ENCODE measurements at regions not wholly inside any gene's neighbourhood (a gene's known extent, or its start where the extent isn't known, plus 50 kb on each side); places are given as distances from the start of the nearest gene placed in this dataset.

DNA sequence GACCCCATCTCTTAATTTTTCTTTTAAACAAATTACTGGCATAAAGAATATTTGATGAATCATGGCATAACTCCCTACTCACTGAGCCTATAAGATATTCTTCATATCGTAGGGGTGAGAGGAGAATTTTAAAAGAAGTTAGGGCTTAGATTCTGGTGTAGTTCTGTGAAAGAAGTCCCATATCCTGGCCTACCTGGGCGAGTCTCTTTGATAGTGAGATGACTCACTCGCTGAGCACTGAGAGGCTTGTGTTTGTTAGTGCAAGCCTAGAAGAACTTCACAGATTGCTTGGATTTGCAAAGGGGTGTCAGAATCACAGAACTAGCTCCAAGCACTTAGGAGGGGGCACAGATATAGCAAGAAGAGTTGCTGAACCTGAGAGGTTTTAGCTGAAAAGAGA, 133.8 kb upstream of the TMC3 start:
- DNase-seq, result no peak

DNA sequence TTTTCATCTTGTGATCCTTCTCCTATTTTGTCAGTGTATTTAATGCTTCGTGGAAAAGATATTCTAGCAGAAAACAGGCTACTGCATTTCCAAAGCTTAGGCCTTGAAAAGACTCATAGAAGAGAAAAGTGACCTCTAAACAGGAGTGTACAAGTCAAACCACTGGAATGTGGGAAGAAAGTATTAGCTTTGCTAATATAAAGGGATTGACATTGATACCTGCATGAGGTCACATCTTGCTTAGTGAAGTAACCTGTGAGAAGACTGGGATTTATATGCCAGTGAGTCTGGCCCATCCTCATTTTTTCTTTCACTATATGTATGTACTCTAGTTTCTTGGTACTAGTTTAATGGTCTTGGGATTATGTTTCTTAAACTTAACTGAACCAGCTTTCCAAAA, 132.9 kb upstream of the TMC3 start:
- no peak for DNase-seq

DNA sequence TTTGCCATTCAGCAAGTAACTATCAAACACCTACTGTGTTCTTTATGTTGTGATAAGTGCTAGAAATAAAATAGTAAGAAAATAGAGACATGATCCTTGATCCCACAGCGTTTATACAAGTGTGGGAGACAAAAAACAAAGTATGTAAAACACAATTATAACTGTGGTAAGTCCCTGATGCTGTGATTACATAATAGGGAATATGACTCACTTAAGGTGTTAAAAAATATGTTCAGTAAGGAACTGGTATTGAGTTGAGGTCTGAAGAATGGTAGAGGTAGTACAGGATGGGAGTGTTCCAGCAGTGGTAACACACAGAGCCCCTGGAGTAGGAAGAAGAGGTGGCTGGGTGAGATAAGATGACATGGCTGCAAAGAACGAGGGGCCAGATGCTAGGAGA, 132.1 kb upstream of the TMC3 start:
- no peak for DNase-seq

DNA sequence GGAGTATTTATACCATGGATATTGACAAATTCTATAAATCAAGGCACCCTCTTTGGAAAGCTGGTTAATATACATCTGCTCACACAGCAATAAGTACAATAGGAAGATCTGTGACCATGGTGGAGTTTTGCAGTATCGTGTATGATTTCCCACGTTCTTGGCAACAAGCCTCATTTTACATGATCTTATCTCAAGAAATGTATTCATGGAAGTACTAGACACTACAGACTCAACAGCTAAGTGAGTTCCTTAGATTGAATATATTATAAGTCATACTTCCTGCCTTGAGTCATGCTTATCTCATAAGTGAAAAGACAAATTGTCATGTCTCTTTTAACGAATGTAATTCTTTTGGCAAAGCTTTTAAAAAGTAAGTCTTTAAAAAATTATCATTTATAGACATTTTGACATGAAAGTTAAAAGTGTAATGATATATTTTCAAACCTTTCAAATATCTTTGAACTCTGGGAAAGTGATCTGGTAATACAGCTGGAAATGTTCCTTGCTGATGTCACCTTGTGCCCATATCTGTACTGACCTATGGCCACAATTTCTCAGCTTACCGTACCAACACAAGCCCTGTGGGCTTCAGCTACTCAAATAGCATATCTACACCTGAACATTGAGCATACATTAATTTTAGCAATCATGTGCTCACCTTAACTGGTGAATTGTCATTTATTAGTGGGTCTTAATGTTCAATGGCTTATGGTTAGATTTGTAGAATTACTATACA, 130.3 kb upstream of the TMC3 start:
- peak; percentile 41 for DNase-seq

DNA sequence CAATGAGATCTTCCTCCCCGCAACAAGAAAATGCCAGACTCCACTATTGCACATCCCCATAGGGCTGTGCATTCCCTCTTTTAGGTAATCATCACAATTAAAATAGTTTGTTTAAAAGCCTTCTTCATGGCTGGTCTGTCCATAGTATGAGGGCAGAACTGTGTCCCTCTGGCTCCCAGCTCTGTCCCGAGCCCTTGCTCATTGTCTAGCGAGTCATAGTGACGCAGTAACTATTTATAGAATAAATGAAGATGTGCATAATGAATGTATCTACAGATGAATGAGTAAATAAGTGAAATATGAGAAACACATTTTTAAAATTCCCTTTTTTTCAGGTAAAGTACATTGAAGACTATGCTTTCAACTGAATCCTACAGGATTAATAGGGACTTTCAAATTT, 128.4 kb upstream of the TMC3 start:
- no peak for DNase-seq

DNA sequence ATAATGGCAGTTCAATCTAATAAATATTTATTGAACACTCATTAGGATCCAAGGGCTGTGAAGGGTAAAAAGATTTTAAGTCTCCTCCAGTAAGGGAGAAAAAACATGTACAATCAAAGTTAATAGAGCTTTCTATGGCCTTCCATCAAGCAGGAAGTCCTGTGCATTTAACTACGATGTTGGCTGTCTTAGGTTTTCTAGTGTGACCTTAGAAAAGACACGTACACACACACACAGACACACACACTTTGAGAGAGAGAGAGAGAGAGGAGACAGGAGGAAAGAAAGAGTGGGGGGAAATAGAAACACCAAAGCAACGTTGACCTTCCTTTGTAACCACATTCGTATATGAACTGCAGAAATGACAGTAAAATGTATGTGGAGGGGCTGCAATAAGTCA, 126.1 kb upstream of the TMC3 start:
- no peak for DNase-seq

DNA sequence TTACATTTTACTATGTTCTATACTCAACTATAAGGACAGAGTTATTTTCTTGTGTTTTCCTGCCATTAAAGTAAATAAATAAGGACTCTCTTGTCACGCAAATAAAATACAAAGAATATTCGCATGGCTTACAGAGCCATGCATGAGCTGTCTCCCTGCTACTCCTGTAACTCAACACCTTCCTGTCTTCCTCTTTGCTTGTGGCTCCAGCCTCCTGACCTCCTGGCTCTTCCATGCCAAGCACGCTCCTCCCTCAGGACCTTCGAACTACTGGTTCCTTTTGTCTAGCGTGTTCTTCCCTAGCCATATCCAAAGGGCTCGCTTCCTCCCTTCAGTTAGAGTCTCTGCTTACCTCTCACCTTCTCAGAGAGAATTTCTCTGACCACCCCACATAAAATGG, 124.3 kb upstream of the TMC3 start:
- no peak for DNase-seq

DNA sequence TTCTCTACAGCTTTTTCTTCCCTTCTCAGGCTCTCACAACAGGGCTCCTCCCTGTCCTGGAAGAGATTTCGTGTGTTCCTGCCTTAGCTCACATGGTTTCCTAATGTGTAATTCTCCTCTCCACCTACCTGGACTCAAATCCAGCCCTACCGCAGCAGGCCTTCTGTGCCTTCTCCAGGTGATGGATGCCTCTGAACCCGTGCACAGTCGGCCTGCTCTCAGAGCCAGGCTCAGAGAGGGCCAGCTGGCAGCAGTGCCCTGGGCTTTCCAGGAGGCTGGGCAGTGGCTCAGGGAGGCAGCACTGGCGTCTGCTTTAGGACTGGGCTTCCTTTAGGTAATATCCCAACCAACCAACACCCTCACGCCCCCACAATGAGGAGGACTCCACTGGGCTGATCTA, 123.2 kb upstream of the TMC3 start:
- DNase-seq, result no peak

DNA sequence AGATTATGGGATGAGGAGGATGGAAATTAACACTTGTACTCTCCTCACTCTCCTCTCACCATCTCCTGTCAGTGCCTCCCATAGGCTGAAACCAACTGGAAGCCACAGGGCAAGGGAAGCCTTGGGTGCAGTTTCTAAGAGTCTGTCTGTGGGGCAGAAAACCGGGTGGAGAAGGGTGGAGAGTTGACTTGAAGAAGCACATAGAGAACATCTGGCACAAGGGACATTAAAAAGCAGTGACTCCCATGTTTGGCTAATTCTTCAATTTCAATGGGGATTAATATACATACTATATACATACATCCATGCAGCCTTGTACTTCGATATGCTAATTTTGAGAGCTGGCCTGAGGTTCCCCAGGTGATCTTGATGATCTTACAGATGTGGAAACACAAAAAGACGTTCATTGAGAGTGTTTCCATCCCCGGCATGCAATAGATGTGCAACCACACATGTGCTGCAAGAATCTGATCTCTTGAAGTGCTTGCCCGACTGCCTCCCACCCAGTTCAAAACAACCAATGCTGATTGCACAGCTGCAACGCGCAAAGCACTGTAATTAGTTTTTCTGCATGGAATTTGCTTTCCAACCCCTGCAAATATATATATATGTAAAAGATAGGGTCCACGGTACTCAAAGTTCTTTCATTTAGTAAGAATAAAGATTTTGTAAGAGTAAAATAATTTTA, 121.9 kb upstream of the TMC3 start:
- no peak for DNase-seq

DNA sequence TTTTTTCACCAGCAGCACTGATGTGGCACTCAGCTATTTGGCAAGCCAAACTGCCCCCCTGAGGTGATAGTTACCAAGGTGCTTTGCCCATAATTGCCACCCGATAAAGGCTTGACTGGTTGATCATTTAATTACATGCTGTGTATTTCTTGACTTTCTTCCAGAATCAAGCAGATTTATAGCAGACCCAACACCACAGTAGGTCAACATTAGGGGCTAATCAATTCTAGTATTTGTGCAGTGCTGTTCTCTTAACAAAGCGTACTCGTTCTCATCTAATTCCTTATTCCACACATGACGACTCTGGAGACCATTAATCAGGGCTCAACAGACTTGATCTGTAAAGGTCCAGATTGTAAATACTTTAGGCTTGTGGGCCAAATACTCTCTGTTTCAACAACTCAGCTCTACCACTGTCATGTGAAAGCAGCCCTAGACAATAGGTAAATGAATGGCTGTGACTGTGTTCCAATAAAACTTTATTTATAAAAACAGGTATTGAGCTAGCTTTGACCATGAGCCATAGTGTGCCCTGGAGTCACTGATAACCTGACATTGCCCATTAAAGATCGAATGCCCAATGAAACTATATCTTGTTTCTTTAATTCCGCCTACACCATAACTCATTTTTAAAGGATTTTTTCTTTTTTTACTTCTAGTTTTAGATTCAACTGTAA, 119.1 kb upstream of the TMC3 start:
- DNase-seq, result no peak

DNA sequence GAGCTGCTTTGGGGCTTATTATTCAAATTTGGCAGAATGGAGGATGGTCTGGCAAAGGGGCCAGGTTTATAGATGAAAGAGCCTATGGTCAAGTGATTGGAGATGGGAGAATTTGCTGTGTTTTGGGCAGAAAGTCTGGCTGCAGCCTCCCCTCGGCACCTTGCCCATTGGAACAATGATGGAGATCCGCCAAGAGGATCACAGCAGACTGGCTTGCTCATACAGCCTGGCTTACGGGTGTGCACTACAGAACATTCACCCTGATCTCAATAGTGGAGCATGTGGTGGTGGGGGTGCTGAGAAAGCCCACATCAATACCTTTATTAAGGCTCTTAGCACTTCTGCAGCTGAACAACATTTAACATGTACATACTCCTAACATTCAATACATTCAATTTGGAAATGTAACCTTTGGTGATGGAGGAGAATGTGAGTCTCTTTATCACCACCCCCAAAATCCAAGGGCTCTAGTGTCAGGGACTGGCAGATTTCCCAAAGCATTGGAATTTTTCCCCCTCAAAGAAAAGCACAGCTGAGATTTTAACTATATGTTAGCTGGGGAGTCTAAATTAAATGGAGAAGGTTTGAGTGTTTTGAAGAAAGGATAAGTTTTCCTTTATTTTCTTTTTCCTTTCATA, 118.4 kb upstream of the TMC3 start:
- no peak for DNase-seq

DNA sequence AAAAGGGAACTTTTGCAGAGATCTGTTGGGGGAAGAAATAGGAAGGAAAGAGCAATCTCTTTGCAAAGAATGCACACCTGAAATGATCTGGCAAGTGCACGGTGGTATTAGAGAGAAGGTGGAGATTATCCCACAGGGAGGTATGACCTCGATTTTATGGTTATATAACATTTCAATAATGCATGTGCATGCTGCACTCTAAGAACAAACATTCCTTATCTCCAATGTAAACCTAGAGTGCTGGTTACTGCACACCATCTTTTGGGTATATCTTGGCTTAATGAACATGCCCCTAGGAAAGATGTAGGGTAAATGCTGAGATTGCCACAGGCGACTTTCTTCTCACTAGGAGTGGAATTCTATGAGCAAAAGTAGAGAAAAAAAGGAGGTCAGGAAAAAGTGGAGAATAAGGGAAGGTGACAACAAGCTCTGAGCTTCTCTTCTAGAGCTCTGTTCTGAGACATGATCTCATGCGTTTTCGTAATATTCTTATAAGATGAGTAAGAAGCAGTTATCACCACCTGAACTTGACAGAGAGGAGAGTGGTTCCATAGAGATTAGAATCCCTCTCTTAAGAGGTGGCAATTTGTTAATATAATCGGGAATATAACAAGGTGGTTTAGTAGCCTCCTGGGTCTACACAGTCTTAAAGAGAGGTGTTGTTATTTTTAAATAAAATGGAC, 117.5 kb upstream of the TMC3 start:
- no peak for DNase-seq

DNA sequence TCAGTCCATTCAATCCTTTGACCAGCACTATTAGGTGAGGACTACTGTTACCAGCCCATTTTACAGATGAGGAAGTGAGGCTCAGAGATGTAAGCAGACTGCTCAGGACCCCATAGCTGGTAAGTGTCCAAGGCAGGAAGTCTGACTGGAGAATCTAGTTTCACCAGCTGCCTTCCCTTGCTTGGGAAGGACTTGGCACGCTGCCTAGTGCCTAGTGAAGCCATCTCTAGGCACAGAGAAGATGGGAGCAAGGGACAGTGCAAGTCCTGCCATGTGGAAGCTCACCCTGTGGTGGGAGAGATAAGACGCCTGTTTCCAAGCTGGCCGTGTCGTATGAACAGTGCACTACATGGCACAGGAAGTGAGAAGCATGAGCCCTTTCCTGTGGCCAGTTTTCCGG, 111.8 kb upstream of the TMC3 start:
- peak; percentile 42 for DNase-seq

DNA sequence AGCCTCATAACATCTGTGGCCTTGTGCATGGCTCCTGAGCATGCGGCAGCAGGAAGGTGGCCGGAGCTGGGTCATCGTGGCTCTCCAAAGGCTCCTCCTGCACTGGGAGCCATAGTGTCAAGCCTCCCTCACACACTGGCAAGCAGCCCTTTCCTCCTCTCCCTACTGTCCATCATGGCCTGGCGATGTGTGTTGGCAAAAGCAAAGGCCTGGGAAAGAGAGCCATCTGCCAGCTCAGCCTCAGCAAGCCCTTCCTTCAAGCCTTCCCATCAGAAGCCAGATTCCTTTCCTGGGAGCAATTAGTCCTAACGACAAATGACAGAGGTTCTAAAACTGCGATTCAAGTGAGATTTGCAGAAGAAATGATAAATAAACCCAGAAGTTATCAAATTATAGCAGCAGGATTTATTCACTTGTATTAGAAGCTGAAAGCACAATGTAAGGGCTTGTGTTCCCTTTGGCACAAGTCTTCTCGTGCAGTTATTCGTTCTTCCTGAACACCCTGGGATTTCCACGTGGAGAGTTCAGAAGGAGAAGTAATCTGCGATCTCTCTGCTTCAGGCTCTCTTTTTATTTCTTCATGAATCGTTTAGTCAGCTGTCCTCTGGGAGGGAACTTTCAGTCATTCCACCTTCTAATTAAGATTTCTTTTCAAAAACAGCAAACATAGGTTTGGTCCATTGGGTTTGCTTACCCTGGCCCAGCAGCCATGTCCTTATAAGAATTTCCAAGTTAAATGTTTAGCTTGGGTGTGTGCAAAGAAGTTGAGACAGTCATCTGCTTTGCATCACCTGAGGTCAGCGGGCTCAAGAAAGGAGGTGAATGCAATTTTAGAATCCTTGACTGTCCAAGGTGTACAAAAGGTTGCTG, 110.3 kb upstream of the TMC3 start:
- no peak for DNase-seq

DNA sequence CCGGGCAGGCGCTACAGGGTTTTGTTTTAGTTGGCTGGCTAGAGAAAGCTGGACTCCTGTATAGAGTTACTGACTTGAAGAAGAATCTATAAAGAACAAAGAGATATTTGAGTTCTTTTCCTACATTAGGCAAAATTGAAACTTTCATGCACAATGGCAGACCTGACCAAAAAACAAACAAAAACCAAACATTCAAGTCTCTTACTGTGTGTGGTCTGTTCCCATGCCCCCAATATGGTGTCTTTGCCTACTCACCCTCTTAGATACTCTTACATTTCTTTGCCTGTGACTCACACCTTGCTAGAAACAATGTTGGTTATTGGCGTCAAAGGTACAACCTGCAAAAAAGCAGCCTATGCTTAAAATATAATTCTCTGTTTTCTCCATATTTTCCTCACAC, 109.5 kb upstream of the TMC3 start:
- DNase-seq, result no peak

DNA sequence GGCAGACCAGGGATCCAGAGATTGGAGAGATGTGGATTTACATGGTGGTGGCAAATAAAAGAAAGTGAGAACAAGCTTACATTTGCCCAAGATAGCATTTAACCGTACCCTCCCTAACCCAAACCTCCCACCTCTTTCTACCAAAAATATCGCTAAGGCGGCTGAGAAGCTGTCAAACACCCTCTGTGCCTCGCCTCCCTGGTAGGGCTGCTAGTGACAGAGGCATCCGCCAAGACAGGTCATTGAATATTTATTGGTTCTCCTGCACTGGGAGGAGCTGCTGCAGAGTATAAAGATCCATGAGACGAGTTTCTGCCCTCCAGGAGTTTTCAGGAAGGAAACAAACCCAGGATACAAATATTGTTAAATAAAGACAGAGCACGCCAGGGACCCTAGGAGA, 107.3 kb upstream of the TMC3 start:
- no peak for DNase-seq

DNA sequence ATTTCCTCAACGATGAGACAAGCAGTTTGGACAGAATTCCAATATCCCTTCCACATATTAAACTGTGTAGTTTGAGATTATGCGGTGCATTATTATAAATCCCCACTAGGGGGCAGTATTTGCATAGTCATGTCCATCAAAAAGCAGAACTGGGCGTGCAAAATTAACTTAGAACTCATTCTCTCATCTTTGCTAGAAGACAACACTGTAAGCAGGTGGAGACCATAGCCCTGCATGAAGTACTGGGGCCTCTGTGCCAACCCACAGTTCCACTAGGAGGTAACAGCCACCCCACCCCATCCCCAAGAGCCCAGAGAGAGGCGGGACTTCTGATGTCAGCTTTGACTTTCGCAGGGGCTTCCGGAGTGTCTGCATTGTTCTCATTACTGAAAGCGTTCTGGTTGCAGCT, 106.6 kb upstream of the TMC3 start:
- DNase-seq, result peak; percentile 87

DNA sequence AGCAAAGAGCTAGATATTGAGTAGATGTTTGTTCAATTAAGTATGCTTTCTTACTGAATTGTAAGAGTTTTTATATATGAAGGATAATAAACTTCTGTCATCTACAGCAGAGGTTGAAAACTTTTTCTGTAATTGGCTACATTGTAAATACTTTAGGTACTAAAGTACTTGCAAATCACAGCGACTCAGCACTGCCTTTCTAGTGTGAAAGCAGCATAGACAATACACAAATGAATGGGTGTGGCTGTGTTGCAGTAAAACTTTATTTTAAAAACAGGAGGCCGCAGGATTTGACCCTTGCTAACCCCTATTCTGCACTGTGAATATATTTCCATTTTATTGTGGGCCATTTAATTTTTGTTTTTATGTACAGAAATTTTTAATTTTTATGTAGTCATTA, 104.3 kb upstream of the TMC3 start:
- no peak for DNase-seq

DNA sequence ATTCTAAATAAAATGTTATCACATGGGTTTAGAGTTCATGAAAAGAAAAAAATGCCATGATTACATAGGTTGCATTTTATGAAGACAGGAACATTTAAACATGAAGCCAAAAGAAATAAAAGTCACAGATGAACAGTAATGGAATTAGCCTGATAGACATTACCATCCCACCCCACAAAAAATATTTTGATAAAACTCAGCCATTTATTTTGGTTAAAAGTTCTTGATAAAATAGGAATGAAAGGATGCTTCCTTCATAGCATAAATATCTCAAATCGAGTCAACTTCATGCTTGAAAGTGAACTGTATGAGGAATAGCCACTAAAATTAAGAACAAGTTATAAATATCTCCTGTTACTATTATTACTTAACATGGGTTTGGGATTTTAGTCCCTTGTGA, 101.9 kb upstream of the TMC3 start:
- DNase-seq, result no peak

DNA sequence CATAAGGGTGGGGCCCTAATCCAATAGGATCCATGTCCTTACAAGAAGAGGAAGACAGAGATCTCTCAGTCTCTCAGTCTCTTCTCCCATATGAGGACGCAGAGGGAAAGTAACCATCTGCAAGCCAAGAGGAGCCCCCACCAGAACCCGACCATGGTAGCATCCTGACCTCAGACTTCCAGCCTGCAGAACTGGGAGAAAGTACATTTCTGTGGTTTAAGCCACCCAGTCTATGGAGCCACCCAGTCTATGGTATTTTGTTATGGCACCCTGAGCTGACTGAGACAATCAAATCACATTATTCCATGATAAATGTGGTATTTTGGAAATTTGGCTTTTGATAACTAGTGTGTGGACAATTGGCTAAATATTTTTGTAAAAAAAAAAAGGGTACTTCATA, 101.5 kb upstream of the TMC3 start:
- DNase-seq, result no peak

DNA sequence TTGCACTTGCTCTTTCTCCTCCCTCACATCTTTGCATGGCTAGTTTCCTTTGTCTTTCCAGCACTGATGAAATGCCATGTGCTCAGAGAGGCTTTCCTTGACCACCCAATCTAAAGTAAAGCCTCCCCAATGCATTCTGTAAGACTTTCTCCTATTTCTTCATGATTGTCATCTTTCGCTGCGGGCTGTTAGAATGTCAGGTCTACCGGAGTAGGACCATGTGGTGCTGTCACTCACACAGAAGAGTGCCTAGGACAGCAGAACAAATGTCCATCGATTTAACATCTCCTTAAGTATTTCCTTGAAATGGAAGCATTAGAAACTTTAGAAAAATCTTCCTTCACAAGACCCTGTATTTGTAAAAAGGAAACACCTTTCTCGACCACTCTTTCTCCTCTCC, 99.9 kb upstream of the TMC3 start:
- DNase-seq, result no peak

DNA sequence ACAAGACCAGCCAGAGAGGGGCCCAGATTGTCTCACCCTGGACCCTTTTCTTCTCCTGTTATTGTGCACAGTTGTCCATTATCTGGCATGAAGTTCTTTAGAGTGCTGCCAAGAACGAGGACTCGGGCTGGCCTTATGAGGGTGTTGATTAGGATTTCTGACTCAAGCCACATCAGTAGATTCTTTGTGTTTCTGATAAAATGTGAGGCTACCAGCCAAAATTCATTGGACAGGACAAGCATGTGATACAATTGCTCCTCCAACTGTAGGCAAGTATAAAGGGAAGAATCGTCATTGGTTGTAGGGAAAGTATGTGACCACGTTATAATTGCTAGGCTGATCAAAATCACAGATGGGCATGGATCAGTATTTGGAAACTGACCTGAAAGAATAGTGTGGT, 99.2 kb upstream of the TMC3 start:
- DNase-seq, result no peak
